ENCODE measurements at regions not wholly inside any gene's neighbourhood (a gene's known extent, or its start where the extent isn't known, plus 50 kb on each side); places are given as distances from the start of the nearest gene placed in this dataset.

DNA sequence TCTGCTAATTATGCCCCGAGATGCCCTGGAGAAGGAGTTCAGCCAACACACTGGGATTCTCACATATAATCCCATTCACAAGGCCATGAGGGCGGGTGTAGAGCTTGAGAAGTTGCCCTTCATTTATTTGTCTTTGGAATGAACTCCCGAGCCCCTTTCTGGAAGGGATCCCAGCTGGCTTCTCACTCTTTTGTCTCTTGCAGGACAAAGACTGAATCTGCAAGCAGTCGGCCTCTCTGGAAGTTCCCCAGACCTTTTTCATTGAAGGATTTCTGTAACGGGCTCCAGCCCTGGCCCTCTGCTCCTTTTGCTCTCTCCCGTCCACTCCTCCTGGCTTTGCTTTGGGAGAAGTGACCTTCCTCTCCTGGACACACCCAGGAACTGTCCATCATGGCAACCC, 163.3 kb upstream of the SFSWAP start:
- TF ChIP-seq, protein P1, sequence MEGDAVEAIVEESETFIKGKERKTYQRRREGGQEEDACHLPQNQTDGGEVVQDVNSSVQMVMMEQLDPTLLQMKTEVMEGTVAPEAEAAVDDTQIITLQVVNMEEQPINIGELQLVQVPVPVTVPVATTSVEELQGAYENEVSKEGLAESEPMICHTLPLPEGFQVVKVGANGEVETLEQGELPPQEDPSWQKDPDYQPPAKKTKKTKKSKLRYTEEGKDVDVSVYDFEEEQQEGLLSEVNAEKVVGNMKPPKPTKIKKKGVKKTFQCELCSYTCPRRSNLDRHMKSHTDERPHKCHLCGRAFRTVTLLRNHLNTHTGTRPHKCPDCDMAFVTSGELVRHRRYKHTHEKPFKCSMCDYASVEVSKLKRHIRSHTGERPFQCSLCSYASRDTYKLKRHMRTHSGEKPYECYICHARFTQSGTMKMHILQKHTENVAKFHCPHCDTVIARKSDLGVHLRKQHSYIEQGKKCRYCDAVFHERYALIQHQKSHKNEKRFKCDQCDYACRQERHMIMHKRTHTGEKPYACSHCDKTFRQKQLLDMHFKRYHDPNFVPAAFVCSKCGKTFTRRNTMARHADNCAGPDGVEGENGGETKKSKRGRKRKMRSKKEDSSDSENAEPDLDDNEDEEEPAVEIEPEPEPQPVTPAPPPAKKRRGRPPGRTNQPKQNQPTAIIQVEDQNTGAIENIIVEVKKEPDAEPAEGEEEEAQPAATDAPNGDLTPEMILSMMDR (IDR thresholded peaks at IDR 0.05; ENCODE audit: unreplicated experiment in 3 of 3), result no peak
- Mint-ChIP-seq H3K36me3 (ENCODE audit: low read depth) (no peaks in the 10 kb centered on the region), H3K27ac (no peak overlapping the region), H3K9me3 (peaks cover 15% of the 10 kb centered on the region), H3K4me1 (no peaks in the 10 kb centered on the region), H3K27me3 (ENCODE audit: low read depth) (peaks cover 13% of the 10 kb centered on the region), H3K4me3 (no peak overlapping the region)

DNA sequence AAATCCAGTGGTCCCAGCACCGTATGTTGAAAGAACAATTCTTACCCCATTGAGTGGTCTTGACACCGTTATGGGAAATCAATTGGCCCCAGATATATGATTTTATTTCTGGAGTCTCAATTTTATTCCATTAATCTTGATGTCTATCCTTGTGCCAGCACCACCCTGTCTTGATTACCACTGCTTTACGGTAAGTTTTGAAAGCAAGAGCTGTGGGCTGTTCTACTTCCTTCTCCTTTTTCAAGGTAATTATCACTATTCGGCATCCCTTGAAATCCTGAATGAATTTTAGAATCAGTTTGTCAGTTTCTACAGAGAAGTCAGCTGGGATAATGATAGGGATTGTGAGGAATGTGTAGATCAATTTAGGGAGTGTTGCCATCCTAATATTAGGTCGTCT, 160.8 kb upstream of the SFSWAP start:
- no peak overlapping the region for H3K27ac Mint-ChIP-seq
- no peaks in the 10 kb centered on the region for H3K4me1 Mint-ChIP-seq
- H3K36me3 Mint-ChIP-seq (ENCODE audit: low read depth), result no peaks in the 10 kb centered on the region
- H3K9me3 Mint-ChIP-seq, result peaks cover 8% of the 10 kb centered on the region
- TF ChIP-seq, protein P1 (IDR thresholded peaks at IDR 0.05; ENCODE audit: unreplicated experiment in 3 of 3), result no peak
- peaks cover 10% of the 10 kb centered on the region for H3K27me3 Mint-ChIP-seq (ENCODE audit: low read depth)
- H3K4me3 Mint-ChIP-seq, result no peak overlapping the region

DNA sequence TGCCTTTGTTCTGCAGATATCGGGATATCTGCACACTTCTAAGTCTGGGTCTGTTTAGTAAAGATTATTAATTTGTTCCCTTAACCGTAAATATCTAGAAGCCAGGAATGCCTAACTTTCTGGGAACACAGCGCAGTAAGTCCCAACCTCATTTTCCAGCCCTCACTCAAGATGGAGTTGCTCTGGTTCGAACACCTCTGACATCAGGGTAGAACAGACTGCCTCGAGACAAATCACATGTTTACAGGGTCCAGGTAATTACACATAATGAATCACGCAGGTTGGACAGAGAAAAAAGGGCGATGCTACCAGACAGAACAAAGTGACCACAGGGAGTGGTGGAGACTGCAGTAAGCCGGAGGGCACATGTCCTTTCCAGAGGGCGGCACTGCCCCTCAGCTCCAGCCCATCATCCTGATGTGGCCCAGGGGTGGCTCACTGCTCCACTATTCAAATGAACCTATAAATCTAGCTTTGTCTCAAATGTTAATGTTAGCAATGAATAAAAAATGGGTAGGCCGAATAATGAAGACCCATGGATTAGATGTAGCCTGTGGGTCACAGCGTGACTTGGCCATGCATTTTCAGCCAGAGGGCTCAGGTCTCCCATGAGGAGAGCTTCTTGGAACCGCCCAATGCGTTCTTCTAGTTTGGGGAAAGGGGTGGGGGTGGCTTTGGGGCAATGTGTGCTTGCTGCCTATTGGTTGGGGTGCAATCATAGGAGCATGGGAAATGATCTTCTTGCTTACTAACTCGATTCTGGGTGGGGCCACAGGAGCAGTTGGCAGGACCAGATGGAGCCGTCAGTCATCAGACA, 159.0 kb upstream of the SFSWAP start:
- H3K4me3 Mint-ChIP-seq, result no peak overlapping the region
- peak overlapping the region in 1 of 3 experiments; percentile 91 for H3K27ac Mint-ChIP-seq
- peaks cover 10% of the 10 kb centered on the region for H3K27me3 Mint-ChIP-seq (ENCODE audit: low read depth)
- peaks cover 3% of the 10 kb centered on the region for H3K9me3 Mint-ChIP-seq
- no peaks in the 10 kb centered on the region for H3K36me3 Mint-ChIP-seq (ENCODE audit: low read depth)
- TF ChIP-seq, protein P1 (IDR thresholded peaks at IDR 0.05; ENCODE audit: unreplicated experiment in 3 of 3), result no peak
- no peaks in the 10 kb centered on the region for H3K4me1 Mint-ChIP-seq

DNA sequence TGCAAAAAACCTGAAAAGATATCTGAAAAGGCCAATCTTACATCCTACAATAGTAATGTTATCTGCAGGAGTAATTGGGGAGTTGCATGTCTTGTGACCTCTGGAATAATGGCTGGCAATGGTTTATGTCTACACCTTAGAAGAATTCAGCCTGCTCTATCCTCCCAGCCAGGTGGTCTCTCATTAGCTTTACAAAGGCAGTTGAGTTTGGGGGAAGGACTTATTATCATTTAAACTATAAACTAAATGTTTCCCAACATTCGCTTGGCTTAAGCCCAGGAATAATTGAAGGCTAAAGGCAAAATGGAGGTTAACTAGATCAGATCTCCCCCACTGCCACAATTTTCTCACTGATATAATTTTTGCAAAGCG, 158.4 kb upstream of the SFSWAP start:
- Mint-ChIP-seq H3K4me3 (no peak overlapping the region), H3K27me3 (ENCODE audit: low read depth) (peaks cover 14% of the 10 kb centered on the region), H3K27ac (peak overlapping the region in 1 of 3 experiments; percentile 91), H3K4me1 (no peaks in the 10 kb centered on the region), H3K36me3 (ENCODE audit: low read depth) (no peaks in the 10 kb centered on the region), H3K9me3 (peaks cover 3% of the 10 kb centered on the region)
- TF ChIP-seq, protein P1 (IDR thresholded peaks at IDR 0.05; ENCODE audit: unreplicated experiment in 3 of 3), result no peak

DNA sequence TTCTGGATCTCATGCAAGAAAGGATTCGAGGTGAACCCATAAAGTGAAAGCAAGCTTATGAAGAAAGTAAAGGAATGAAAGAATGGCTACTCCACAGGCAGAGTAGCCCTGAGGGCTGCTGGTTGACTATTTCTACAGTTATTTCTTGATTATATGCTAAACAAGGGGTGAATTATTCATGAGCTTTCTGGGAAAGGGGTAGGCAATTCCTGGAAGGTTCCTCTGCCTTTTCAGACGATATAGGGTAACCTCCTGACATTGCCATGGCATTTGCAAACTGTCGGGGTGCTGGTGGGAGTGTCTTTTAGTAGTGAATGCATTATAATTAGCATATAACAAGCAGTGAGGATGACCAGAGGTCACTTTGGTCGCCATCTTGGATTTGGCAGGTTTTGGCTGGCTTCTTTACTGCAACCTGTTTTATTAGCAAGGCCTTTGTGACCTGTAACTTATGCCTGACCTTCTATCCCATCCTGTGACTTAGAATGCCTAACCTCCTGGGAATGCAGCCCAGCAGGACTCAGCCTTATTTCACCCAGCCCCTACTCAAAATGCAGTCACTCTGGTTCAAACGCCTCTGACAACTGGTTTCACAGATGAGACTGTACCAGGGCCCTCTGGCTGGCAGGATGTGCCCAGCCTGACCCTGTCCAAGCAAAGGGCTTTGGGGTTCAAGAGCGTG, 157.7 kb upstream of the SFSWAP start:
- Mint-ChIP-seq H3K4me3 (no peak overlapping the region), H3K4me1 (no peaks in the 10 kb centered on the region), H3K36me3 (ENCODE audit: low read depth) (no peaks in the 10 kb centered on the region), H3K27me3 (ENCODE audit: low read depth) (peaks cover 13% of the 10 kb centered on the region), H3K27ac (peak overlapping the region in 1 of 3 experiments; percentile 91), H3K9me3 (peaks cover 3% of the 10 kb centered on the region)
- TF ChIP-seq, protein P1 (IDR thresholded peaks at IDR 0.05; ENCODE audit: unreplicated experiment in 3 of 3), result no peak
